GM12878 (cell line): ENCODE measurements at regions not wholly inside any gene's neighbourhood (a gene's known extent, or its start where the extent isn't known, plus 50 kb on each side); places are given as distances from the start of the nearest gene placed in this dataset.

ENCODE experiments used
- BCL11A ChIP-seq: IDR thresholded peaks from 2 replicates; pipeline ENCODE4 v1.6.1; 2011; ENCODE audit warnings: low read depth, low read length
- IRF4 ChIP-seq: IDR thresholded peaks from 2 replicates; pipeline ENCODE4 v1.6.1; 2011; ENCODE audit warnings: low read depth, low read length
- JUNB ChIP-seq: IDR thresholded peaks from 2 replicates; pipeline ENCODE4 v1.6.1; 2016; ENCODE audit warnings: antibody characterized with exemption, mild to moderate bottlenecking
- NFIC ChIP-seq: IDR thresholded peaks from 2 replicates; pipeline ENCODE4 v1.6.1; 2012; ENCODE audit warnings: low read depth, mild to moderate bottlenecking, inconsistent platforms, low read length, moderate library complexity
- SPI1 ChIP-seq: IDR thresholded peaks from 2 replicates; pipeline ENCODE4 v1.6.1; 2011; ENCODE audit warnings: low read depth, mild to moderate bottlenecking, low read length, moderate library complexity, borderline replicate concordance; ENCODE audit not compliant: insufficient read depth
- SUZ12 ChIP-seq: fragments of 200-600 bp; sonication (generic); IDR thresholded peaks from one replicate; pipeline ENCODE4 v1.6.1; 2018; ENCODE audit warnings: antibody characterized with exemption, mild to moderate bottlenecking; ENCODE audit not compliant: unreplicated experiment
- USF1 ChIP-seq: IDR thresholded peaks from 2 replicates; pipeline ENCODE4 v1.6.1; 2011; ENCODE audit warnings: borderline replicate concordance, low read depth, mild to moderate bottlenecking, moderate library complexity, mixed read lengths, low read length; ENCODE audit not compliant: insufficient read depth; ENCODE audit errors: extremely low read length
- ZNF217 ChIP-seq: fragments of 450-650 bp; IDR thresholded peaks from 2 replicates; pipeline ENCODE4 v1.6.1; 2017; ENCODE audit warnings: antibody characterized with exemption, mild to moderate bottlenecking
- ZNF274 ChIP-seq: IDR thresholded peaks from one replicate; pipeline ENCODE4 v1.8.0; 2011; ENCODE audit not compliant: insufficient read length, insufficient read depth
- TF ChIP-seq, protein P1 (sequence below): fragments of 450-650 bp; formaldehyde crosslinking; IDR thresholded peaks from 2 replicates; pipeline ENCODE4 v1.5.0; 2022; ENCODE audit warnings: mild to moderate bottlenecking, missing genetic modification characterization
- TF ChIP-seq, protein P2 (sequence below): fragments of 450-650 bp; IDR thresholded peaks from 2 replicates; pipeline ENCODE4 v1.6.1; 2014; ENCODE audit warnings: mild to moderate bottlenecking

- TF ChIP-seq, protein P1, sequence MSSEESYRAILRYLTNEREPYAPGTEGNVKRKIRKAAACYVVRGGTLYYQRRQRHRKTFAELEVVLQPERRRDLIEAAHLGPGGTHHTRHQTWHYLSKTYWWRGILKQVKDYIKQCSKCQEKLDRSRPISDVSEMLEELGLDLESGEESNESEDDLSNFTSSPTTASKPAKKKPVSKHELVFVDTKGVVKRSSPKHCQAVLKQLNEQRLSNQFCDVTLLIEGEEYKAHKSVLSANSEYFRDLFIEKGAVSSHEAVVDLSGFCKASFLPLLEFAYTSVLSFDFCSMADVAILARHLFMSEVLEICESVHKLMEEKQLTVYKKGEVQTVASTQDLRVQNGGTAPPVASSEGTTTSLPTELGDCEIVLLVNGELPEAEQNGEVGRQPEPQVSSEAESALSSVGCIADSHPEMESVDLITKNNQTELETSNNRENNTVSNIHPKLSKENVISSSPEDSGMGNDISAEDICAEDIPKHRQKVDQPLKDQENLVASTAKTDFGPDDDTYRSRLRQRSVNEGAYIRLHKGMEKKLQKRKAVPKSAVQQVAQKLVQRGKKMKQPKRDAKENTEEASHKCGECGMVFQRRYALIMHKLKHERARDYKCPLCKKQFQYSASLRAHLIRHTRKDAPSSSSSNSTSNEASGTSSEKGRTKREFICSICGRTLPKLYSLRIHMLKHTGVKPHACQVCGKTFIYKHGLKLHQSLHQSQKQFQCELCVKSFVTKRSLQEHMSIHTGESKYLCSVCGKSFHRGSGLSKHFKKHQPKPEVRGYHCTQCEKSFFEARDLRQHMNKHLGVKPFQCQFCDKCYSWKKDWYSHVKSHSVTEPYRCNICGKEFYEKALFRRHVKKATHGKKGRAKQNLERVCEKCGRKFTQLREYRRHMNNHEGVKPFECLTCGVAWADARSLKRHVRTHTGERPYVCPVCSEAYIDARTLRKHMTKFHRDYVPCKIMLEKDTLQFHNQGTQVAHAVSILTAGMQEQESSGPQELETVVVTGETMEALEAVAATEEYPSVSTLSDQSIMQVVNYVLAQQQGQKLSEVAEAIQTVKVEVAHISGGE (CRISPR knock-in tag): no peak
- no peak for TF ChIP-seq SPI1
- TF ChIP-seq USF1: no peak
- TF ChIP-seq, protein P2, sequence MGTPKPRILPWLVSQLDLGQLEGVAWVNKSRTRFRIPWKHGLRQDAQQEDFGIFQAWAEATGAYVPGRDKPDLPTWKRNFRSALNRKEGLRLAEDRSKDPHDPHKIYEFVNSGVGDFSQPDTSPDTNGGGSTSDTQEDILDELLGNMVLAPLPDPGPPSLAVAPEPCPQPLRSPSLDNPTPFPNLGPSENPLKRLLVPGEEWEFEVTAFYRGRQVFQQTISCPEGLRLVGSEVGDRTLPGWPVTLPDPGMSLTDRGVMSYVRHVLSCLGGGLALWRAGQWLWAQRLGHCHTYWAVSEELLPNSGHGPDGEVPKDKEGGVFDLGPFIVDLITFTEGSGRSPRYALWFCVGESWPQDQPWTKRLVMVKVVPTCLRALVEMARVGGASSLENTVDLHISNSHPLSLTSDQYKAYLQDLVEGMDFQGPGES: no peak
- no peak for TF ChIP-seq ZNF274
- TF ChIP-seq ZNF217: no peak
- no peak for TF ChIP-seq SUZ12
- TF ChIP-seq IRF4: no peak
- no peak for TF ChIP-seq JUNB
- TF ChIP-seq NFIC: no peak
- no peak for TF ChIP-seq BCL11A
Observed at GRCh38 chr16:85187886-85188285, 75.6 kb upstream of the CIBAR2 start (continued).
